ENCODE measurements at regions not wholly inside any gene's neighbourhood (a gene's known extent, or its start where the extent isn't known, plus 50 kb on each side); places are given as distances from the start of the nearest gene placed in this dataset.

GRCh38 chr15:52866698-52867097 is 76.6 kb upstream of the ONECUT1 start:
- in situ Hi-C loops (cut with HindIII; ENCODE audit: low sequenced_read_pairs): no loop called here
- TF ChIP-seq CTCF (IDR thresholded peaks at IDR 0.05; ENCODE audit: low read depth, low read length, missing control alignments): no peak
- H3K4me3 ChIP-seq (ENCODE audit: low read depth, low read length): no peak overlapping the region
- DNase-seq (ENCODE audit: low read depth): no peak

- no peak for TF ChIP-seq CTCF (IDR thresholded peaks at IDR 0.05; ENCODE audit: low read depth, low read length, missing control alignments)
- in situ Hi-C loops (cut with HindIII; ENCODE audit: low sequenced_read_pairs): no loop called here
Observed at GRCh38 chr15:52862677-52863076, 72.5 kb upstream of the ONECUT1 start.

GRCh38 chr15:52858782-52859176 is 68.6 kb upstream of the ONECUT1 start:
- no peak for TF ChIP-seq CTCF (IDR thresholded peaks at IDR 0.05; ENCODE audit: low read depth, low read length, missing control alignments)
- no peak overlapping the region for H3K4me3 ChIP-seq (ENCODE audit: low read depth, low read length)
- in situ Hi-C loops (cut with HindIII; ENCODE audit: low sequenced_read_pairs): no loop called here
- DNase-seq (ENCODE audit: low read depth): no peak

More at GRCh38 chr15:52862677-52863076, 72.5 kb upstream of the ONECUT1 start:
- no peak for DNase-seq (ENCODE audit: low read depth)
- H3K4me3 ChIP-seq (ENCODE audit: low read depth, low read length): no peak overlapping the region

GRCh38 chr15:52857937-52858781 is 68.0 kb upstream of the ONECUT1 start:
- in situ Hi-C loops (cut with HindIII; ENCODE audit: low sequenced_read_pairs): no loop called here
- peak; percentile 72 for DNase-seq (ENCODE audit: low read depth)
- no peak for TF ChIP-seq CTCF (IDR thresholded peaks at IDR 0.05; ENCODE audit: low read depth, low read length, missing control alignments)
- no peak overlapping the region for H3K4me3 ChIP-seq (ENCODE audit: low read depth, low read length)

- DNase-seq (ENCODE audit: low read depth): no peak
- TF ChIP-seq CTCF (IDR thresholded peaks at IDR 0.05; ENCODE audit: low read depth, low read length, missing control alignments): no peak
- in situ Hi-C loops (cut with HindIII; ENCODE audit: low sequenced_read_pairs): no loop called here
- H3K4me3 ChIP-seq (ENCODE audit: low read depth, low read length): no peak overlapping the region
Observed at GRCh38 chr15:52857471-52857870, 67.3 kb upstream of the ONECUT1 start.

- no peak for TF ChIP-seq CTCF (IDR thresholded peaks at IDR 0.05; ENCODE audit: low read depth, low read length, missing control alignments)
- in situ Hi-C loops (cut with HindIII; ENCODE audit: low sequenced_read_pairs): no loop called here
- no peak overlapping the region for H3K4me3 ChIP-seq (ENCODE audit: low read depth, low read length)
- DNase-seq (ENCODE audit: low read depth): no peak
Observed at GRCh38 chr15:52856286-52856685, 66.2 kb upstream of the ONECUT1 start.
